ENCODE measurements at regions not wholly inside any gene's neighbourhood (a gene's known extent, or its start where the extent isn't known, plus 50 kb on each side); places are given as distances from the start of the nearest gene placed in this dataset.

GRCh38 chr2:42851740-42852250 lies 59.4 kb upstream of the HAAO start:
- in situ Hi-C loops (cut with MboI; ENCODE audit: low sequenced_read_pairs) = no loop called here

GRCh38 chr2:42851186-42851585 lies 58.8 kb upstream of the HAAO start:
- in situ Hi-C loops (cut with MboI; ENCODE audit: low sequenced_read_pairs) = no loop called here

DNA sequence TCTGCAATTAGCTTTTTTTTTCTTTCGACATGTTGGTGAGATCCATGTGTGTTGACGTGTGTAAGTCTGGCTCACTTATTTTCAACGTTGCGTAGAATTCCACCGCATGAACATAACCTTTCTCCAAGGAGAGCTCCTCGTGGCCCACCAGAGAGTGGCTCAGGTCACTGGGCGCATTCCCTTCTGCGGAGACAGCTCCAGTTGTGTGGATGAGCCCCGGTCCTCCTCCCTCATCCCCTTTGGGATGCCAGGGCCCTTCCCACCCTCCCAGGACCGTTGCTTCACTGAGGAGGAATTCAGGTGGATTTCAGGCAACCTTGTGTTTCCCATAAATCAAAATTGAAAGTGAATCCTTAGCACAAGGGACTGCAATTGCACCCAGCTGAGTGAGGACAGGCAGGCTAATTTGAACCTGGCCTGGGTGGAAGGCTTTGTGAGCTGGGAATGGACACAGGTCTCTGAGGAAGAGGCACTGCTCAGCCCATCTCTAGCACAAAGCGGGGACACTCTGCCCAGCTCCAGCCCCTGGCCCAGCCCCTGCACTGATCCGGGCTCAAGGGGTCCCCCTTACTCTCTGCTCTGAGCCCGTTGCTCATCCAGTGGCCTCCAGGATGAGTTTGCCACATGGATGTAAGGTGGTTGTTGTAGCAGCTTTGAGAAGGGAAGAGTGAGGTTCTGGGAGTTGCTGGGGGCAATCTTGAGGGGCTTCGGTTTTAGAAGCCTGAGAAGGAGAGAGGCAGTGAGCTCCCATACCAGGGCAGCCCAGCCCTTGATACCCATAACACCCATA lies 57.8 kb upstream of the HAAO start:
- in situ Hi-C loops (cut with MboI; ENCODE audit: low sequenced_read_pairs) = no loop called here

GRCh38 chr2:42849311-42849710 lies 56.9 kb upstream of the HAAO start:
- in situ Hi-C loops (cut with MboI; ENCODE audit: low sequenced_read_pairs) = loop anchor here (25.0 kb wide), 1 partner anchor 413 kb away; no protein-coding TSS in a partner anchor

- in situ Hi-C loops (cut with MboI; ENCODE audit: low sequenced_read_pairs) = loop anchor here (25.0 kb wide), 1 partner anchor 413 kb away; no protein-coding TSS in a partner anchor
Measured at GRCh38 chr2:42848726-42849290, 56.4 kb upstream of the HAAO start.

GRCh38 chr2:42848265-42848664 lies 55.9 kb upstream of the HAAO start:
- in situ Hi-C loops (cut with MboI; ENCODE audit: low sequenced_read_pairs) = loop anchor here (25.0 kb wide), 1 partner anchor 414 kb away; no protein-coding TSS in a partner anchor

DNA sequence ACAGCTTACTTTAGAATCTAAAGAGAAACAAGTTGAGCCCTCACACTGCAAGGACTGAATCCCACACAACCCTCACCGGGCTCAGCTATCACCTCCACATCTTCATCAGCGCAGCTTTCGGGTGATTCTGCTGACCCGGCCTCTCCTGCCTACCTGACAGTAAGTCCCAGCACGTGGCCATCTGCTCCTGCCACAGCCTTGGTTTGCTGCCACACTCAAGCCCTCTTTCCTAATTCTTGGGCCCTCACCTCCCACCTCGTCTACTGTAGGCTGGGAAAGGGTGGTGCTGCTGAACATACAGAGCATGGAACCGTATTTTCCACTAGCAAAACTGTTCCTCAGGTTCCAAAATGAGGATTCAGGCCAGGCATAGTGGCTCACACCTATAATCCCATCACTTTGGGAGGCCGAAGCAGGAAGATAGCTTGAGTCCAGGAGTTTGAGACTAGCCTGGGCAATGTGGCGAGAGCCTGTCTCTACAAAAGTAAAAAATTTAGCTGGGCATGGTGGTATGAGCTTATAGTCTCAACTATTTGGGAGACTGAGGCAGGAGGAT lies 55.3 kb upstream of the HAAO start:
- in situ Hi-C loops (cut with MboI; ENCODE audit: low sequenced_read_pairs) = loop anchor here (25.0 kb wide), 1 partner anchor 415 kb away; no protein-coding TSS in a partner anchor

- in situ Hi-C loops (cut with MboI; ENCODE audit: low sequenced_read_pairs) = loop anchor here (25.0 kb wide), 1 partner anchor 415 kb away; no protein-coding TSS in a partner anchor
Measured at GRCh38 chr2:42846932-42847595, 54.7 kb upstream of the HAAO start.

DNA sequence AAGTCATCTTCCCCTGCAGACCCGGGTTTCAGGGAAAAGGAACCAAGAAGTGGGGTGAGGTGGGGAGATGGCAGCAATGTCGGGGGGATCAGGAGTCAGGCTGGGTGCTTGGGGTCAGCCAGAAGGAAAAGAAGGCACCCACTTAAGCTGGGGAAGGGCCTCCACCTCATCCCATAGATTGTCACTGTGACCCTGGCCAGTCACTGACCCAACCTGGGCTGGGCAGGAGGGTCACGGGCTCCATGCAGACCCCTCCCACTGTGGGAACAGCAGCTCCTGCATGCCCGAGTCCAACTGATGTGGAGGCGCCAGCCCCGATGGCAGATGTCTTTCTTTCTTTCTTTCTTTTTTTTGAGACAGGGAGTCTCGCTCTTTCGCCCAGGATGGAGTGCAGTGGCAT lies 53.6 kb upstream of the HAAO start:
- in situ Hi-C loops (cut with MboI; ENCODE audit: low sequenced_read_pairs) = loop anchor here (25.0 kb wide), 1 partner anchor 416 kb away; no protein-coding TSS in a partner anchor

GRCh38 chr2:42844901-42845821 lies 52.8 kb upstream of the HAAO start:
- in situ Hi-C loops (cut with MboI; ENCODE audit: low sequenced_read_pairs) = loop anchor here (25.0 kb wide), 1 partner anchor 417 kb away; no protein-coding TSS in a partner anchor

DNA sequence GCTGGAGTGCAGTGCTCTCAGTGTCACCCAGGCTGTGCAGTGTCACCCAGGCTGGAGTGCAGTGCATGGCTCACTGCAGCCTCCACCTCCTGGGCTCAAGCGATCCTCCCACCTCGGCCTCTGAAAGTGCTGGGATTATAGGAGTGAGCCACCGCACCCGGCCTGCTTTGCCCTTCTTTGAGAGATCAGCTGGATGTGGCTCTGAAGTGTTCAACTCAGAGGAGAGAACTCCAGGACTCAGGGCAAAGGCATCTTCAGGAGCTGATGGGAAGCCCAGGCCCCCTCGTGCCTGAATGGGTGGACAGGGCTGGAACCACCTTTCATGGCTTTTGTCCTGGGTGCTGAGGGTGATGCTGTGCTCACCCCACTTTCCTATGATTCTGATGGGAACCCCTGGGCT lies 52.0 kb upstream of the HAAO start:
- in situ Hi-C loops (cut with MboI; ENCODE audit: low sequenced_read_pairs) = loop anchor here (25.0 kb wide), 1 partner anchor 418 kb away; no protein-coding TSS in a partner anchor

DNA sequence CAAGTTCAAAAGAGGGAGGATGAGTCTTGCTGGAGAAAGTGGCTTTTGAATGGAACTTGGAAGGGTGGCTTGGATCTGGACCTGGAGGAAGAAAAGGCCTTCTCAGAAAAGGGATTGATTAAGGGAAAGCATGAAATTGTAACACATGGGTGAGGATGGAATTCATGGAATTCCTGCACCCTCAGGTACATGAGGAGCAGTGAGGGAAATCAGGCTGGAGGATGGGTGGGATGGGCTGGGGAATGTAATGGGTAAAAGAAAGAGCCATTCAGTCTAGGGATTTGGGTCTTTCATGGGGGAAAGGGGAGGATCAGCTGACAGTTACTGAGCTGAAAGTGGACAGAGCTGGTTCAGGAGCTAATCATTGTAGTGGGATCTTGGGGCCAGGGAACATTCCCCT lies 51.2 kb upstream of the HAAO start:
- in situ Hi-C loops (cut with MboI; ENCODE audit: low sequenced_read_pairs) = loop anchor here (25.0 kb wide), 1 partner anchor 419 kb away; no protein-coding TSS in a partner anchor

- in situ Hi-C loops (cut with MboI; ENCODE audit: low sequenced_read_pairs) = loop anchor here (25.0 kb wide), 1 partner anchor 419 kb away; no protein-coding TSS in a partner anchor
Measured at GRCh38 chr2:42843131-42843530, 50.7 kb upstream of the HAAO start.

GRCh38 chr2:42842466-42842865 lies 50.1 kb upstream of the HAAO start:
- in situ Hi-C loops (cut with MboI; ENCODE audit: low sequenced_read_pairs) = loop anchor here (25.0 kb wide), 1 partner anchor 420 kb away; no protein-coding TSS in a partner anchor
